ENCODE measurements at regions not wholly inside any gene's neighbourhood (a gene's known extent, or its start where the extent isn't known, plus 50 kb on each side); places are given as distances from the start of the nearest gene placed in this dataset.

DNA sequence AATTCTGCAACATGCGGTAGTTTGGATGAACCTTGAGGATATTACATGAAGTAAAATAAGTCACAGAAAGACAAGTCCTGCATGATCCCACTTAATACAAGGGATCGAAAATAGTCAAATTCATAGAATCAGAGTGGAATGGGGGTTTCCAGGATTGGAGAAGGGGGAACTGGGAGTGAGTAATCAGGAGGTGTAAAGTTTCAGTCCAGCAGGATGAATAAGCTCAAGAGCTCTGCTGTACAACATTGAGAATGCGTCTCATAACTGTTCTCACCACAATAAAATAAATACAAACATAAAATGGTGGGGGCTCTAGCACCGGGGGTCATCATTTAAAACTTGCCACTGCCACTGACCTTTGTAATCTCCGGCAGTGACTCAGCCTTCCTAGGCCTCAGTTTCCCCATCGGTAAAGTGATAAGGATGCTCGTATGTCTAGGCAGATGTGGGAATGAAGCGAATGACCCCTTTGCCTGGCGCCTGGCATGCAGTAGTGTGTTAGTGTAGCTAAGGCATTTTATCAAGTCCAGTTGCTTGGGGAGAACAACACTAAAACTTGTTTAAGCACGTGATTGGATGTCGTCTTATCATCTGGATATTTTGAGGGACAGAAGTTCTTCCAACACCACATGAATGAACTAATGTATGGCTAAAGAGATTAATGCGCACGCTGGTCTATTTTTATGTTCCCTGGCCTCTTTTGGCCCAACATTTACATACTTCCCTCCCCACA lies 421.1 kb downstream of the QKI start:
- TF ChIP-seq, protein P1, sequence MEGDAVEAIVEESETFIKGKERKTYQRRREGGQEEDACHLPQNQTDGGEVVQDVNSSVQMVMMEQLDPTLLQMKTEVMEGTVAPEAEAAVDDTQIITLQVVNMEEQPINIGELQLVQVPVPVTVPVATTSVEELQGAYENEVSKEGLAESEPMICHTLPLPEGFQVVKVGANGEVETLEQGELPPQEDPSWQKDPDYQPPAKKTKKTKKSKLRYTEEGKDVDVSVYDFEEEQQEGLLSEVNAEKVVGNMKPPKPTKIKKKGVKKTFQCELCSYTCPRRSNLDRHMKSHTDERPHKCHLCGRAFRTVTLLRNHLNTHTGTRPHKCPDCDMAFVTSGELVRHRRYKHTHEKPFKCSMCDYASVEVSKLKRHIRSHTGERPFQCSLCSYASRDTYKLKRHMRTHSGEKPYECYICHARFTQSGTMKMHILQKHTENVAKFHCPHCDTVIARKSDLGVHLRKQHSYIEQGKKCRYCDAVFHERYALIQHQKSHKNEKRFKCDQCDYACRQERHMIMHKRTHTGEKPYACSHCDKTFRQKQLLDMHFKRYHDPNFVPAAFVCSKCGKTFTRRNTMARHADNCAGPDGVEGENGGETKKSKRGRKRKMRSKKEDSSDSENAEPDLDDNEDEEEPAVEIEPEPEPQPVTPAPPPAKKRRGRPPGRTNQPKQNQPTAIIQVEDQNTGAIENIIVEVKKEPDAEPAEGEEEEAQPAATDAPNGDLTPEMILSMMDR (IDR thresholded peaks at IDR 0.05; ENCODE audit: partially characterized antibody, unreplicated experiment) = no peak
- H3K36me3 Mint-ChIP-seq (ENCODE audit: unreplicated experiment) = no peaks in the 10 kb centered on the region
- H3K27me3 Mint-ChIP-seq (ENCODE audit: unreplicated experiment) = no peaks in the 10 kb centered on the region
- no peak overlapping the region for H3K27ac Mint-ChIP-seq (ENCODE audit: unreplicated experiment)
- no peak for DNase-seq
- H3K4me1 Mint-ChIP-seq (ENCODE audit: low read depth, unreplicated experiment) = peaks cover 17% of the 10 kb centered on the region
- H3K9me3 Mint-ChIP-seq (ENCODE audit: unreplicated experiment) = no peaks in the 10 kb centered on the region
- H3K4me3 Mint-ChIP-seq (ENCODE audit: unreplicated experiment) = no peak overlapping the region

DNA sequence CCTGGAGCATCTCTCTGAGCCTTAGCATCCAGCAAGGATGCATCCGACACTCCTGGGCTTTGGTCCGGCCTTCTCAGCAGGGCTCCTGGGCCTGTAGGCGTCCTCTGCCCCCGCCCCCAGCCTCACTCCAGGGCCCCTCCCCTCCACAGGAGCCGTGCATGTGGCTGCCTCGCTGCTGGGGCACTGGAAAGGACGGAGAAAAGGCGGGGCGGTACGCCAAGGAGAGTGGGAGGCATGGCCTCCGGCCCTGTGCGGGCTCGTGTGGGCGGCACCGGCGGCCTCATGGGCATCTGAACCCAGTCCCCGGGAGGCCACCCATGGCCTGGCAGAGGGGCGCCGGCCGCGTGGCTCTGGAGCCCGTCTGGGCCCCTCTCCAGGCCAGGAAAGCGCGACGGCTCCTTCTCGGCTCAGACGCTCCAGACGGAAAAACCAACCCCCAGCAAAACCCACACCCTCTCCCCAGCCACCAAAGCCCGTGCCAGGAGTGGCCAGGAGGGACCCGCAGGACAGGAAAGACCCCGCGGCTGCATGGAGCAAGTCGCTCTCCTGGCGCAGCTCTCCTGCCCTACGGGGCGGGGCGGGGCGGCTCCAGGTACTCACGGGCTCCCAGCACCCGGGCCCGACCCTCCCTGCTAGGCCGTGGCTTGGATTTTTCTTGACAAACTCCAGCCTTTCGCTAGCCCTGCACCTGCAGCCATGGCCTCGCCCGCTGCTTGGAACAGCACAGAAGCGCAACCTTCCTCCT lies 419.9 kb downstream of the QKI start:
- Mint-ChIP-seq H3K4me1 (ENCODE audit: low read depth, unreplicated experiment) (peaks cover 17% of the 10 kb centered on the region), H3K4me3 (ENCODE audit: unreplicated experiment) (no peak overlapping the region), H3K27ac (ENCODE audit: unreplicated experiment) (no peak overlapping the region), H3K36me3 (ENCODE audit: unreplicated experiment) (no peaks in the 10 kb centered on the region), H3K9me3 (ENCODE audit: unreplicated experiment) (no peaks in the 10 kb centered on the region), H3K27me3 (ENCODE audit: unreplicated experiment) (no peaks in the 10 kb centered on the region)
- TF ChIP-seq, protein P1 (IDR thresholded peaks at IDR 0.05; ENCODE audit: partially characterized antibody, unreplicated experiment) = no peak
- no peak for DNase-seq

DNA sequence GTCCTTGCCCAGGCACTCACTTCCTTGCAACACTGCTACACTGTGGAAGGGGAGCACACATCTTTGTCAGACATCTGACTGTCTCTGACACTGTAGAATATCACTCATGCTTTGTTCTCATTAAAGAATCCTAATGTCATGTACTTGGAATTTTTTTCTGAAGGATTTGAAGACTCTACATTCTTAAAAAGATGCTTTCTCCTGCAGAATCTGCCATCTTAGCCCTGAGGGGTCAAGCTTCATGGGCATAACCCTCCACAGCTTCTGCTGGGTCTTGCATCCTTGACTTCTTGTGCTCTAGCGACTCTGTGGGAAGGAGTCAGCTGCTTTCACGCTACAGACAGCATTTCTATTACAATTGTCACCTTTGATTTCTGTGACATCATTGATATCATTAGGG lies 417.2 kb downstream of the QKI start:
- Mint-ChIP-seq H3K4me3 (ENCODE audit: unreplicated experiment) (no peak overlapping the region), H3K9me3 (ENCODE audit: unreplicated experiment) (no peaks in the 10 kb centered on the region), H3K4me1 (ENCODE audit: low read depth, unreplicated experiment) (peaks cover 7% of the 10 kb centered on the region), H3K27ac (ENCODE audit: unreplicated experiment) (no peak overlapping the region), H3K27me3 (ENCODE audit: unreplicated experiment) (no peaks in the 10 kb centered on the region), H3K36me3 (ENCODE audit: unreplicated experiment) (no peaks in the 10 kb centered on the region)
- no peak for DNase-seq
- TF ChIP-seq, protein P1 (IDR thresholded peaks at IDR 0.05; ENCODE audit: partially characterized antibody, unreplicated experiment) = no peak

DNA sequence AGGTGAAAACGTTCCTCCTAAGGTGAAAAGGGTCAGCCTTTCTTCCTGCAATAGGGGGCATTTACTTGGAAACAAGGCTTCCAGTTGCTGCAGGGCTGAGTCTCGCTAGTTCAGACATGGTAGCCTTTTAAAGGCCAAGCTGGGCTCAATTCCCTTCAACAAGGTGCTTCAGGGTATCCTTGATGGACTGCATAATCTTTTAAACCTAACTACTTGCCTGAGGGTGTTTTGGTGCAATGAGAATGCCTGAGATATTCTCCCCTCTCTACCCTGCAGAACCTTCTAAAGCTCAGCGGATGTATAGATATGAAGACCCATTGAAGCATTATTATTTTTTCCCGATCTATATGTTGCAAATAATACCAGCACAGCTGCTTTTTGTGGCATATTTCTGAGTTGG lies 416.1 kb downstream of the QKI start:
- H3K27ac Mint-ChIP-seq (ENCODE audit: unreplicated experiment) = no peak overlapping the region
- no peak overlapping the region for H3K4me3 Mint-ChIP-seq (ENCODE audit: unreplicated experiment)
- H3K9me3 Mint-ChIP-seq (ENCODE audit: unreplicated experiment) = no peaks in the 10 kb centered on the region
- H3K36me3 Mint-ChIP-seq (ENCODE audit: unreplicated experiment) = no peaks in the 10 kb centered on the region
- TF ChIP-seq, protein P1 (IDR thresholded peaks at IDR 0.05; ENCODE audit: partially characterized antibody, unreplicated experiment) = no peak
- peaks cover 4% of the 10 kb centered on the region for H3K4me1 Mint-ChIP-seq (ENCODE audit: low read depth, unreplicated experiment)
- no peaks in the 10 kb centered on the region for H3K27me3 Mint-ChIP-seq (ENCODE audit: unreplicated experiment)
- DNase-seq = no peak
